ENCODE measurements at regions not wholly inside any gene's neighbourhood (a gene's known extent, or its start where the extent isn't known, plus 50 kb on each side); places are given as distances from the start of the nearest gene placed in this dataset.
"Not testable (repeated sequence)": the region's sequence is repeated elsewhere in the genome, so short reads cannot be mapped to it uniquely, and the experiment has no call there.

DNA sequence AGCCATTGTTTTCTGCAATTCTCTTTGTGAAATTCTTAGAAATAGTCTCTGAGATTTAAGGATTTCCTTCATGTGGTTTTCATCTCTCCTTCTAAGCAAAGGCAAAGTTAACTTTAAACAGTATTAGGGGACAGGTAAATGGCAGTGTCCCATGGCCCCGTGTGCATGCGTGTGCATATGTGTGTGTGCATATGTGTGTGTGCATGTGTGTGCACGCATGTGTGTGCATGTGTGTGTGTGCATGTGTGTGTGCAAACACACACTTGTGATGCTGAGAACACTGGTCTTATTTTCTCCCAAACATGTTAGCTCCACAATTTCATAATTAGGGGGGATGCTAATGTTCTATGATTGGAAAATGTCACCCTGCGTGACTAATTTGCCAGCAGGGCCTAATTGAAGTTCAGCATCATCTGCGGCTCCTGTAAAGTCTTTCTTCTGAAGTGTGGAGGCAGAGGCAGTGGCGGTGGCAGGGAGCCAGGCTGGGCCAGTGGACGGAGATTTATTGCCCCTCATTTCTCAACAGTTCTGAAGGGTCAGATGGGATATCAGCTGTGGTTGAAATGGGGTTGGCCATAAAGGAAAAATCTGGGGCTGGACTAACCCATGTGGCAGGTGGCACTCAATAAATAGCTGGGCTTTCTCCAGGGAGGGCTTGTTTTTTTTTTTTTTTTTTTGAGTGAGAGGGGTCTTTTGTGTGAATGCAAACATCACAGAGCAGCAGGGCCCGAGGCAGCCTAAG, 289.3 kb upstream of the PODXL start:
- no peak for DNase-seq

DNA sequence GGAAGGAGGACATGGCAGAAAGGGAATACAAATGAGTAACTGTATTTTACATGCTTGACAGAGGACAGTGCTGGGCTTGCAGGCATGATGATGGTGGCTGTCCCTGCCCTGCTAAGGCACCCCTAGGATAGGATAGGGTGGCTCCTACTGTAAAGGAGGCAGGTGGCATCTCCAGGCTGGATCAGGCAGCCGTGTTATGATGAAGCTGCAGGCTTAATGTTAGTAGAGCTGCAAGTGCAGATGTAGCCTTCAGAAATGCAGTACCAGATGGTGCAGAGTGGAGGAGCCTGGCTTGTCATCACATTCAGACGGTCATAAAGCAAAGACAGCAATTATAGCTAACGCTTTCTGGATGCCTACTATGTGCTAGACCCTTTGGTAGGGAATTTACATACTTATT, 287.9 kb upstream of the PODXL start:
- no peak for DNase-seq

DNA sequence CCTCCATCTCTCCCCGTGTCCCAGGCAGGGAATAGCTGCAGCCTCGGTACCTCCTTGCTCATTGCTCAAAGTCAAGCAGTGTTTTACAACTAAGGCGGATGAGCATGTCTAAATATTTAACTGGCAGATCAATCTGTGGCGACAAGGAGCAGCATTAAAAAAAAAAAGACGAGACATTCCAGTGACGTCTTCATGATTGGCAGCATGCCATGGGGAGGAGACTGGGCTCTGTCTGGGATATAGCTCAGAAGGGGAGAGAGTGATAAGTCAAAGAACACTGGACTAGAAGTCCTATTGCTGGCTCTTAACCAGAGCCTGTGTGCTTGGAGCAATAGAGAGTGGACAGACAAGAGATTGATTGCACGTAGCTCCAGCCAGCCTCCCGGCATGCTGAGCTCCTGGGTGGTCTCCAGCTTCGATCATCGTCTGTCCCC, 287.5 kb upstream of the PODXL start:
- DNase-seq = peak; percentile 33

DNA sequence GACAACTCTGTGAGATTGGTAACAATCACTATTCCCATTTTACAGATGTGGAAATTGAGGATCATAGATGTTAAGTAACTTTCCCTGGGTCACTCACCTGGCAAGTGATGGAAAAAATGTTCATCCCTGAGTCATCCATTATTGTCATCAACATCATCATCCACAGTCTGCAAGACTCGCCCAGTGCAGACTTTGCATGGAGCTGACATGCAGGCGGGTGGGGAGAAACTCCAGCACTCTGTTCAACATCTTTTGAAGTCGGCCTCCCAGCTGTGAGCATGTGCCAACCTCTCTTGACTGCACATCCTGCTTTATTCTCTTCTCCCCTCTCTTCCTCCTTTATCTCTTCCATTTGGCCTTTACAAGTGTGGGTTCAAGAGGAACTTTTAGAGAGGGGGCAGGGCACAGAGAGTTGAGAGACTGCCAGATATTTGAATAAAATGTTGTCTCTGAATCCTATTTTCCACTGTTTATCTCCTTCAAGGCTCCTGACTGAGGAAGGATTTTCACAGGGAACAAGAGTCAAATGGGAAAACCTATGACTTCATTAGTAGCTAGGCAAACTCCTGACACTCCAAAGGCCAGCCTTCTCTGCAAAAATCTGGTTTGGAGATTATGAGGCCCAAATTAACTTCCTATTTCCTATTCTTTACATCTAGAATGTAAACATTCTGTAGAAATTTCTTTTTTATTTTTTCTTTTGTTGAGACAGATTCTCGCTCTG, 283.7 kb upstream of the PODXL start:
- no peak for DNase-seq

DNA sequence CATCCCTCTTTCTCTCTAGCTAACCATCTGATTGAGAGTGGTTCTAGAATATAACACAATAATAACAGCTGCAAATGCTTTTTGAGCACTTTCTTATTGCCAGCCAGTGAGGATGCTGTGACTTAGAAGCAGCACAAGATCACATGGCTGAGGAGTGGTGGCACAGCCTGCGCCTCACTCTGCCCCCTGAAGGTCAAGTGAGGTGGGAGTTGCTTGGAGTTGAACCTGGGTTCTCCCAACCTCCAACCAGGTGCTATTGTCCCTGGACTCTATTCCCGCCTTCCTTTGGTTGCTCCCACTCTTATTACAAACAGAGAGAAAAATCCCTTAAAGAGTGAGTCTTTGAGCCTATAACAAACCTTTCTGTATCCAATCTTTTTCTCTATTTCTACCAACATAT, 280.3 kb upstream of the PODXL start:
- no peak for DNase-seq

DNA sequence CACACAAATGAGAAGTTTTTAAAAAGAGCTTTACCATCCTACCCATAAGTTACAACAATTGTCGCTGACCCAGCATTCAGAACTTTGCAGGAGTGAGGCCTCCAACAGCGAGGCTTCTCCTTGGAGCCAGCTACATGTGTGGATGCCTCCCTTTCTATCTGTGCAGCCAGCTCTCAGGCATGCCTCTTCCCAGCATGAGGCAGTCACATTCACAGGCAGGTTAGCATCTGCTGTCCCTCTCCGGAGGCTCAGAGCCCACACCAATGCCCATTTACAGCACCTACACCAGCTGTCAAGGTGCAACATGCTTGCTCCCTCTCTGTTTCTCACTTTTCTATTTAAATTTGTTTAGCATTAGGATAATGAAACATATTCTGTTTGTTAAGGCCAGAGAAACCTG, 278.7 kb upstream of the PODXL start:
- no peak for DNase-seq

DNA sequence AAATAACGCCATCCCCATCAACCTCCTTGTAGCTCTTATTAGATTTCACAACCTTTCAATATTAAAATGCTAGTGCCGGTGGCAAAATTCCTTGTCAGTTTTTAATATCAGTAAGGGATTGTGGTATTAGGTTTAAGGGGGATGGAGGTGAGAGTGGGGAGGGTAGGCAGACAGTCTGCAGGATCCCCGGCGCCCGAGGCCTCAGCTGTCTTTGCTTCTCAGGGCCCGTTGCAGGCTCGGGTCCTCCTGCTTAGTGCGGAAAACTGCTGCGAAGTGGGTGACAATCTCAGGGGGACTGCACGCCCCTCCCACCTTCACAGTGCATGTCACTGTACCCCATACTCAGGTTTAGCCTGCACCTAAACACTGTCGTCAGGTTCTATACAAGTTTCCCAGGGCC, 274.3 kb upstream of the PODXL start:
- no peak for DNase-seq

DNA sequence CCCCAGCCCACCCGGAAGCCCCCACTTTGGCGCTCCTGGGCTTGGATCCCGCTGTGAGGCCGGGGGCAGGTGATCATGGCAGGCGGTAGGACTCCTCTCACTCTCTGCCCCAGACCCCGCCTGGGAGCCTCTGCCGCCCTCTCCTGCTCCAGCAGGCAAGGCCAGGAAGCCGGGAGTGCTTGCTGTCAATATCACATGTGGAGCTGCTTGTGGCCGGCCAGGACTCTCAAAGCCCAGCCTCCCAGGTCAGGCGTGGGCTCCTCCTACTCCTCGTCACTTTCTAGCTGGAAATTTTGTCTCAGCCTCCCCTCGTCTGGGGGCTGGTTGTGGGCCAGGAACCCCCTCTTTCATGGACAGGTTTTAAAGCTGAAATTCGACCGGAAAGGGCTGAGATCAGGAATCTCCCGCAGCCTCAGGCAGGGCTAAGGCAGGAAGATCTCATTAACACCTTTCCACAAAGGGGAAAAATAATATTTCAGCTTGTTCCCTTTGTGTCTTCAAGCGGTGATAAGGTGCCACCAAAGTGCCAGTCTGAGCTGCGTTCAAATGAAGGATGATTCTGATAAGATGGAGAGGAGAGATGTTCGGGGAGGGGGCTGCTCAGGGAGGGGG, 273.6 kb upstream of the PODXL start:
- no peak for DNase-seq

DNA sequence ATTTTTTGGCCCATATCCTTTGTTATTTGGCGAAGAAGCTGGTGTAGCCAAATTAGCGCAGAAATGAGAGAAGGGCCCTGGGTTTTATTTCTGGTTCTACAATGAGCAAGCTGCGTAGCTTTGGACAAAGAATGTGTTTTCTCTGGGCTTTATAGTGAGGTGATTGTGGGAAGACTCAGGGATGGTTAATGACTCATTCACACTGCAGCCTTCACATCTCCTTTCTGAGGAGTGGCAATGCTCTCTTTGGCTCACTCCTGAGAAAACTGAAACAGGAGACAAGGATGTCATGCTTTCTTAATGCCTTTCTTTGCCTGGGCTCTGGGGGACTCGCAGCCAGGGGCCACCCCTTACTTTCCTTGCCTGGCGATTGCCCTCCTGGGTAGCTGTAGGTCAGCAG, 271.0 kb upstream of the PODXL start:
- DNase-seq = no peak

DNA sequence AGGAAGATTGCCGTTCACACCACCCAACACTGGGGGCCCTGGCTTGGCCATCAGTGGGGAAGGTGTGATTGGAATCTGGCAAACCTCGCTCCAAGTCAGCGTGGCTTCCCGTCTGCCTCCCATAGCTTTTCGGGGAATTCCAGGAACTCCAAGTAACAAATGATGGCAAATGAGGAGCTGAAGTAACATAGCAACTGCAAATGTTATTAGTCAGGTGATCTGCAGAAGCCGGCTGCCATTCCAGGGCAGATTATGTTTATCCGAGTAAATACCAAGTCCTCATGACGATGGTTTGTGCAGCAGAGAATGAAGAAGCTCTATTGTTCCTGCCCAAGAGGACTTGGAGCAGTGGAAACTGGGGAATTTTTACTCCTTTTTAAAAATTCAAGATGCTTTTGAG, 270.5 kb upstream of the PODXL start:
- no peak for DNase-seq

DNA sequence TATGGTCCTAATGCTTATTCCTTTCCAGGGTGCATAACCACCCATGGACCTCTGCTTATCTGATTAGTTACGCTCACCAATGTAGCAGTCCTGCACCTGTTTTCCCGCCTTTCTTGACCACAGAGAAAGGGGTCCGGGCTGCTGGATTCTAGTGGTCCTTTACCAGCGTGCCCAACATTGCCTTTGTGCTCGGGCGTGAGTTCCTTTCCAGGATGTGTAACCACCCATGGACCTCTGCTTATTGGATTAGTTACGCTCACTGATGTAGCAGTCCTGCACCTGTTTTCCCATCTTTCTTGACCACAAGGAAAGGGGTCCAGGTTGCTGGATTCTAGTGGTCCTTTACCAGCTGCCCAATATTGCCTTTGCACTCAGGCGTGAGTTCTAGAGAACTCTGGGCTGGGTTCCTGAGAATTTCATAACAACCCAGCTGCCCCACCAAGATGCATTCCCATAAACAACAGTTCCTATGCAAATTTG, 267.6 kb upstream of the PODXL start:
- DNase-seq = not testable (repeated sequence)

DNA sequence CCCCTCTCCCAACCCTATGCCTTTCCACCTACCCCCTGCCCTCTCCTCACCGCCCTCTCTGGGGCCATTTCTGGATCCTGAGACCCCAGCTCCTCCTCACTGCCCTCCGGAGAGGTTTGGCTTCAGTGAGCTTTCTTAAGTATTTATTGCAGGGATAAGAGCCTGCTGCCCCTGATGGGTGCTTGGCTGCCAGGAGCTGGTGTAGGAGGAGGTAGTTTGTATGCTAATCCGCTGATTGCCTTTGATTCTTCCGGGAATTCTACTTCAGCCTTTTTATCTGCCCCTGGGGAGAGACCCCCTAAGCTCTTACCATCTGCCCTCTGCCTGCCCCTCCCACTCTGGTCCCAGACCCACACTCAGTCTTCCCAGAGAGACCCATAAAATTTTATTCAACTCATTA, 263.5 kb upstream of the PODXL start:
- DNase-seq = no peak

DNA sequence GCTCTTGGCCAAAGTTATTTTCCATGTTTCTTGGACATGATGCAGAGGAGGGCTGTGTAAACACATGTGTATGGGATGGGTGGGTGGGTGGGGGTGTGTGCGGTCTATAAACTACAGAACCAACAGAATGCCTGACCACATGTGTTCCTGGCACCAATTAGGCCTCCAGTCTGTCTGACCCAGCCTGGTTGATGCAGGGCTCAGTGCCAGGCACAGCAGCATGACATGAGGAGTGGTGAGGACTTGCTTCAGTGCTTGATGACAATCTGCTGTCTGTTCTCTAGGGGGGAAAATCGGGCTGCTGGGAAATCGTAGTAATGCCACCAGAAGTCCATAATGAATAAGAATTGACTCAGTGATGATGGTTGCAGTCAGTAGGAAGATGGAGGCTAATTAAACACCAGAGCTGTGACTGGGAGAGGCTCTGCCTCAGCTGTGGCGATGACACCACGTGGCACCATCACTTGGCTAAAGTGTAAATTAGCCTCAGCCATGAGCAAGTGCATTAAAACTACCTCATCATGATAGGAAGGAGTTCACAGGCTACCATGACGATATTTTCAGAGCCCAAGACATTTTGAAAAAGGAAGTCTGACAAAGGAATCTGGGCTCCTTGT, 260.1 kb upstream of the PODXL start:
- DNase-seq = no peak

DNA sequence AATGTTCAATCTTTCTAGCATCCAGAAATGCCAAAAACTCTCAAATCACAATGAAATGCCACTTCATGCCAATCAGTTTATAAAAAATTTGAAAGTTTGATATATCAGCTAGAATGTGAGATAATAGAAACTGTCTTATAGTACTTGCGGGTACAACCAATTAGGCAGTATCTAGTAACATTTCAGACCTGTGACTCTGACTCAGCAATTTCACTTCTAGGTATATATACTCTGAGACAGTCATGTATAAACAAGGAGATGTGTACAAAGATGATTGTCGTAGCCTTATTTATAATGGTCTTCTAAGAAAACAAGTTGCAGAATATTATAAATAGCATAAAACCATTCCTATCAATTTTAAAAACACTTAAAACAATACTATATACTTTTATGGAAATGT, 252.3 kb upstream of the PODXL start:
- no peak for DNase-seq

DNA sequence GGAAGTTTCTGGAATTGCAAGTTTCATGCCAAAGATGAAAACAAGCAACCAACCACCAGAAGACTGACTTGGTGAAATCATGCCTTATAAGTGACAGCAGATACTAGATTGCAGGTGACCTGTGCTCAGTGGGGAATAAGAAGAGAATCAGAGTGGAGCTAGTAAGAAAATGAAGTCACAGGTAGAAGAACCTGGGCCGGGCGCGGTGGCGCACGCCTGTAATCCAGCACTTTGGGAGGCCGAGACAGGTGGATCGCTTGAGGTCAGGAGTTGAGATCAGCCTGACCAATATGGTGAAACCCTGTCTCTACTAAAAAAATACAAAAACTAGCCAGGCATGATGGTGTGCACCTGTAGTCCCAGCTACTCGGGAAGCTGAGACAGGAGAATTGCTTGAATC, 251.7 kb upstream of the PODXL start:
- DNase-seq = not testable (repeated sequence)

DNA sequence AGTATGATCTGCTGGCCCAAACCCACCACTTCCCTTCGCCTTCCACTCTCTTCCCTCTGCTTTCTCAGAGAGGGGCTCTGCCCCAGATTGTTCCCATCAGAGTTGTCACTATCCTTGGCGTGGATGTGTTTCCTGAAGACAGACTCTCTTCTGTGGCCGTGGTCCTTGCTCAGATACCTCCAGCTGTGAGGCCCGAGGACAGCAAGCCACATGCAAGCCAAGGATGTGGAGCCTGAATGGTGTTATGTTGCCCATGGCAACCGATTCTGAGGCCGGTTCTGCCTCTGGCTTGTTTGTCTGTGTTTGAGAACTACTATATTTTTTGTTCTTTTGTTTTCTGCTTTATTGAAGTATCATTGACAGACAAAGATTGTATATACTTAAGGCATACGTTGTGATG, 247.4 kb upstream of the PODXL start:
- DNase-seq = no peak

DNA sequence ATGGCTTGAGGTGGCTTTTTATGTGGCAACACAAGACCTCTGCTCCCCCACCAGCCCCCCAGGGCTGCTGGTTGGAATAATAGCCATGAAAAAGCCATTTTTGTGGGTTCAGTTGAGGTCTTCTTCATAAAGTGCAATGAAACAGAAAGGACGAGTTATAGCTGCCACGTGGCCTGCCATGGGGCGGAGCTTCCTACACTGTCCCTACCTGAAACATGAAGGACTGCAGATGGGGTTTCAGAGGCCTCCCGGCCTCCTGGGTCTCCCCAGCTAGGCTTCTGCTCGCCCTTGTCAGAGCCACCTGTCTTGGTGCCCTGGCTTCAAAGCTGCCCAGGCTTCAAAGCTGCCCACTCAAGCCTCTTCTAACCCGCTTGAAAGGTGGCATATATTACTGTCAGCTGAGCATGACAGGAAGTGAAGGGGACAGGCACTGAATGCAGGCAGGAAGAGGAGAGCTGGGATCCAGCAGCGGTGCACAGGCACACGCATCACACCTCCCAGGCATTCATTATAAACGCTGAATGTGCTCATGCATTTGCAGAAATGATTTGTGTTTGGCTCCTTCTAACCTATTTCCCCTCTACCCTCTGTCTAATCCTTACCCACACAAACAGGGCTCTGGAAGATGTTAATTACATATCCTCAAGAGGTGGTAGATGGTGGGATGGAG, 245.9 kb upstream of the PODXL start:
- no peak for DNase-seq

DNA sequence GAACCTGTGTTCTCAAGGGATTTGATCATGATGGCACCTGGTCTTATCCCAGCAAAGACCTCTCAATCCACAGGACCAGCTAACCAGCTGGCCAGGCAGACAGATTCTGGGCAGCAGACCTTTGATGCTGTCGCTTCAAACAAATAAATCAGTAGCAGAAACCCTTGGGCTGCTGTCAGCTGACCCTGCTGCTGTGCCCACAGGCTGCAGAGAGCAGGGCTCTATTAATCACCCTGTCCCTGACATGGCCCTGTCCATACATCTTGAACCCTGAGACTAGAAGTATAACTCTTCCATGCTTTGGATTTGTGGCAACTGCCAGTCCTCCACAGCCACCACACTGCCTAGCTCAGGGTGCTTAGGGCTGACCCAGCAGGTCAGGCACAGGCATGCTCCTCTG, 244.1 kb upstream of the PODXL start:
- no peak for DNase-seq

DNA sequence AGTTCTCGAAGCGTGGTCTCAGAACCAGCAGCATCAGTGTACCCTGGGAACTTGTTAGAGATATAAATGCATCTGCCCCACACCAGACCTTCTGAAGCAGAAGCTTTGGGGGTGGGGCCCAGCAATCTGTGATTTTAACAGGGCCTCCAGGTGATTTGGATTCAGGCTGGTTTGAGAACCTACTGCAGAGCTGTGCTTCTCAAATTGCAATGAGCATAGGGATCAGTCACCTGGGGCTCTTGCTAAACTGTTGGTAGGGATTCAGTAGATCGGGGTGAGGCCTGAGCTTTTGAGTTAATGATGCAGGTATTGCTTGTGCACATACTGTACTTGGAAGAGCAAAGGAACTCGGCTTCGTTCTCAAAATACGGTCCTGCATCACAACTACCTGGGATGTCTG, 243.6 kb upstream of the PODXL start:
- no peak for DNase-seq

DNA sequence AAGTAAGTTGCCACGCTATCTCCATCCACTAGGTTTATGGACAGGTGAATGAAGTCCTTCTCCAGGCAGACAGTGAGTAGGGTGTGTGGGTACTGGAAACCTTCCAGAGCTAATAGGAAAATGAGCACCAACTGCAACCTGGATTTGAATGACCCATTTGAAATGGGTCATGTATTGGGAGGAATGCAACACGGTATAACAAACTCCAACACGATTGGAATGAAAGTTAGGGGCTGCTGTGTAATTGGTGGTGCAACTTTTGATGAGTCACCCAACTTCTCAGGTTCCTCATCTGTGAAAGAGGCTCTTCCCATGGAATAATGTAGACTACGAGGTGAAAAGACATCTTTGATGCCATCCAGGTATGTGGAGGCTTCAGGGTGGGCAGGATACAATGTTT, 241.4 kb upstream of the PODXL start:
- DNase-seq = no peak

DNA sequence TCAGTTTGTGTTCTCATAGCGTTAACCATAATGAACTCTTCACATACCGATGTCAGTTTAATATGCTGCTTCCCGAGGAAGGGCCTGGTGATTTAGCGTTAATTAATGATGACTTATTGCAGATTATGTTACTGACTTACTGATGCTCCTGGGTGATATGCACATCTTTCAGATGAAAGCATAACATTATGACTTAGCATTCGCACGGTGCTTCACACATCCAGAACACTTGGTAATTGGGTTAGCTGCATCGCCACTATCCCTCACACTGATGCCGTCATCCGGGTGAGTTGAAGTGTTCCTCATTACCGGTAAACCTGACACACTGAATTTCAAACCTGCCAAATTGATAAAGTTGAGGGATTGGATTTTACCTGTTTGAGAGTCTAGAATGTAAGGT, 239.0 kb upstream of the PODXL start:
- DNase-seq = no peak

DNA sequence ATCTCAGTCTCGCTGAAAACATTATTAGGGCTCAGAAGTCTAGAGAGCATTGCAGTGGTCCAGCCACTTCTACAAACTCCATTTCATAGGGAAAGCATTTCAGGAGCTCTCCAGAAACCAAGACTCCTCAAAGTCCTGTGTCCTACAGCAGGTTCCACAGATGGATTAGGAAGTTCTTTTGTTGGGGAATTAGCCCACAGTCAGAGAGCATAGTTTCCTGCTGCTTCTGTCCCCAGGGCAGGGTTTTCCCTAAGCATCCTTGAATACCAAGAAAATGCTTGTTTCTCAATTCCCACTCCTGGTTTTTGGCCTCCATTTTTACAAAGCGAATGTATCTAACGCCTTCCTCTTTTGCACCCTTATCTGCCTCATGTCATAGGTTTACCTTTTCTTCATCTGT, 235.9 kb upstream of the PODXL start:
- no peak for DNase-seq

DNA sequence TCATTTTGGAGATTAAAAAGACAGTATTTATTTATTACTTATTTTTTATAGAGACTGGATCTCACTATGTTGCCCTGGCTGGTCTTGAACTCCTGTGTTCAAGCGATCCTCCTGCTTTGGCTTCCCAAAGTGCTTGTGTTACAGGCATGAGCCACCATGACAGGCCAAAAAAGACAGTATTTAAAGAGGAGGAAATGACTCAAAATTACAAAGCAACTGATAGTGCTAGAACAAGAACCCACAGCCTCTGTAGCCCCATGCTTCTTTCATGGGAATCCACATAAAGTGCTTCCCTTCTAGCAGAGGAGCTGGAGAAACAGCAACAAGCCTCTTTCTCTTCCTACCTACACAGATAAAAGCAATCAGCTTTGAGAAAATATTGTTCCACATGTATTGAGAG, 230.7 kb upstream of the PODXL start:
- no peak for DNase-seq

Measured in EL (cell line).